Neural progenitor cell (in vitro differentiated cells): ENCODE measurements at regions not wholly inside any gene's neighbourhood (a gene's known extent, or its start where the extent isn't known, plus 50 kb on each side); places are given as distances from the start of the nearest gene placed in this dataset.

Experiments
- DNase-seq: peaks from one replicate; pipeline ENCODE4 v3.0.0-alpha.2; 2016; ENCODE audit warnings: low spot score
- H2AFZ ChIP-seq: fragments of 200-600 bp; sonication (generic); replicated peaks from 2 replicates; pipeline ENCODE4 v1.6.1; 2016; ENCODE audit warnings: antibody characterized with exemption
- H3F3A ChIP-seq: fragments of 200-600 bp; sonication (generic); 2 replicates; pipeline ENCODE4 v1.6.1; 2016; ENCODE audit warnings: antibody characterized with exemption, low read depth
- H3K27ac ChIP-seq: fragments of 200-600 bp; sonication (generic); 2 replicates; pipeline ENCODE4 v1.5.1; 2016; ENCODE audit warnings: mild to moderate bottlenecking
- H3K27me3 ChIP-seq: fragments of 200-600 bp; sonication (generic); 2 replicates; pipeline ENCODE4 v1.6.1; 2016; ENCODE audit warnings: mild to moderate bottlenecking, moderate library complexity
- H3K36me3 ChIP-seq: fragments of 200-600 bp; sonication (generic); 2 replicates; pipeline ENCODE4 v1.5.1; 2016
- H3K4me1 ChIP-seq: fragments of 200-600 bp; sonication (generic); 2 replicates; pipeline ENCODE4 v1.6.1; 2016; ENCODE audit warnings: mixed run types
- H3K4me2 ChIP-seq: fragments of 200-600 bp; sonication (generic); 2 replicates; pipeline ENCODE4 v1.6.1; 2016
- H3K4me3 ChIP-seq: fragments of 200-600 bp; sonication (generic); 2 replicates; pipeline ENCODE4 v1.5.1; 2016
- H3K79me2 ChIP-seq: fragments of 200-600 bp; sonication (generic); 2 replicates; pipeline ENCODE4 v1.6.1; 2016; ENCODE audit warnings: low read depth
- H3K9ac ChIP-seq: fragments of 200-600 bp; sonication (generic); 2 replicates; pipeline ENCODE4 v1.6.1; 2016
- H3K9me3 ChIP-seq: fragments of 200-600 bp; sonication (generic); 2 replicates; pipeline ENCODE4 v1.5.1; 2016; ENCODE audit warnings: low read depth
- H4K20me1 ChIP-seq: fragments of 200-600 bp; sonication (generic); 2 replicates; pipeline ENCODE4 v1.6.1; 2016; ENCODE audit warnings: low read depth
- H3K27ac Mint-ChIP-seq: 3 replicates; pipeline ENCODE4 v1.8.0; 2021; ENCODE audit warnings: mixed read lengths
- H3K27me3 Mint-ChIP-seq: 2 replicates; pipeline ENCODE4 v1.8.0; 2022; ENCODE audit warnings: low read depth, mild to moderate bottlenecking, inconsistent platforms, moderate library complexity, mixed read lengths; ENCODE audit not compliant: insufficient read depth
- H3K36me3 Mint-ChIP-seq: 3 replicates; pipeline ENCODE4 v1.8.0; 2021; ENCODE audit warnings: mixed read lengths
- H3K4me1 Mint-ChIP-seq: 3 replicates; pipeline ENCODE4 v1.8.0; 2021; ENCODE audit warnings: mixed read lengths
- H3K4me3 Mint-ChIP-seq: 3 replicates; pipeline ENCODE4 v1.8.0; 2021; ENCODE audit warnings: mild to moderate bottlenecking, moderate library complexity, mixed read lengths
- H3K9me3 Mint-ChIP-seq: 3 replicates; pipeline ENCODE4 v1.8.0; 2020; ENCODE audit warnings: mixed read lengths
- EZH2 ChIP-seq: fragments of 200-600 bp; sonication (generic); IDR thresholded peaks from 2 replicates; pipeline ENCODE4 v1.6.1; 2017; ENCODE audit warnings: antibody characterized with exemption, mild to moderate bottlenecking, moderate library complexity
- EZH2phosphoT487 ChIP-seq: fragments of 200-600 bp; sonication (generic); IDR thresholded peaks from 2 replicates; pipeline ENCODE4 v1.6.1; 2017; ENCODE audit warnings: antibody characterized with exemption
- TF ChIP-seq, protein P1 (sequence below): fragments of 200-600 bp; sonication (generic); IDR thresholded peaks from 2 replicates; pipeline ENCODE4 v1.5.1; 2017; ENCODE audit warnings: antibody characterized with exemption, mild to moderate bottlenecking

DNA sequence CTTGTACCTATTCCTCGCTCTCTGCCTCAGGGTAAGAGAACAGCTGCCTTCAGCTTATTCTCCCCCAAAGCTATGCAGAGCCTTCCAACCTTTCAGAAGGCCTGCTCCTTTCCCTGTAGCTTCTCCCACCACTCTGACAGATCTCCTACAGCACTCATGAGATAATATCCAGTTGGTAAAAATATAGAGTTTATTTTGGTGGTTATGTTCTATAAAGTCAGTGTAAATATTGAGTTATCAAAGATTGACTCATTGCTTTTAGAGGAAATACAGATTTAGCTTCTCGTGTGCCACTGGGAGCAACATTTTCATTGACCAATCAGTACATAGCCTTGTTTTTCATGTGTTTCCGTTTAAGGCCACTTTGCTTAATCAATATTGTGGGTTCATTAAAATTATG, 216.2 kb upstream of the TECRL start:
- no peaks in the 10 kb centered on the region for H3K9me3 Mint-ChIP-seq
- Histone ChIP-seq H3K4me3 (no peak overlapping the region), H3K9ac (no peak overlapping the region)

DNA sequence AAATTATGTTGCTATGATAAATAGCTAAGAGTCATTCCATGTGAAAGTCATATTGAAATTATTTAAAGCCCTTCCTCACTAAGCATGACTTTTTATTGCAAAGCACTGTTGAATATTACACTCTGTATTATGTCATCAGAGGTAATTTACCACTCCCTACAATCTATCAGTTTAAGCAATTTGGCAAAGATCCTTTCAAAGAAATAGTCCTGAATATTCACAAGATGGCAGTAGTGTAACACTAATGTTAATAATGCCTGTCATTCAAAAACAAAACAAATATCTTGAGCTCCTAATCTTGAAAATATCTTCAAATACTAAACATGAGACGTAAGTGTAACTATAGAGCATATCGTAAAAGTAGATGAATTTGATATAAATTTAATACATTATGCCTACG, 208.6 kb upstream of the TECRL start:
- no peaks in the 10 kb centered on the region for H3F3A ChIP-seq
- no peak overlapping the region for H3K4me3 Mint-ChIP-seq
- DNase-seq, result no peak
- no peak overlapping the region for H3K27ac Mint-ChIP-seq
- H3K27me3 ChIP-seq, result no peaks in the 10 kb centered on the region
- H3K79me2 ChIP-seq, result no peaks in the 10 kb centered on the region
- H3K4me2 ChIP-seq, result no peak overlapping the region
- H4K20me1 ChIP-seq, result no peaks in the 10 kb centered on the region
- H2AFZ ChIP-seq, result no peak overlapping the region
- no peaks in the 10 kb centered on the region for H3K4me1 ChIP-seq
- H3K4me1 Mint-ChIP-seq, result no peaks in the 10 kb centered on the region
- no peaks in the 10 kb centered on the region for H3K27me3 Mint-ChIP-seq
- no peaks in the 10 kb centered on the region for H3K9me3 Mint-ChIP-seq
- H3K36me3 Mint-ChIP-seq, result no peaks in the 10 kb centered on the region
- no peak overlapping the region for H3K4me3 ChIP-seq
- H3K9ac ChIP-seq, result no peak overlapping the region
- peaks cover 5% of the 10 kb centered on the region for H3K9me3 ChIP-seq
- TF ChIP-seq EZH2, result no peak
- TF ChIP-seq, protein P1, sequence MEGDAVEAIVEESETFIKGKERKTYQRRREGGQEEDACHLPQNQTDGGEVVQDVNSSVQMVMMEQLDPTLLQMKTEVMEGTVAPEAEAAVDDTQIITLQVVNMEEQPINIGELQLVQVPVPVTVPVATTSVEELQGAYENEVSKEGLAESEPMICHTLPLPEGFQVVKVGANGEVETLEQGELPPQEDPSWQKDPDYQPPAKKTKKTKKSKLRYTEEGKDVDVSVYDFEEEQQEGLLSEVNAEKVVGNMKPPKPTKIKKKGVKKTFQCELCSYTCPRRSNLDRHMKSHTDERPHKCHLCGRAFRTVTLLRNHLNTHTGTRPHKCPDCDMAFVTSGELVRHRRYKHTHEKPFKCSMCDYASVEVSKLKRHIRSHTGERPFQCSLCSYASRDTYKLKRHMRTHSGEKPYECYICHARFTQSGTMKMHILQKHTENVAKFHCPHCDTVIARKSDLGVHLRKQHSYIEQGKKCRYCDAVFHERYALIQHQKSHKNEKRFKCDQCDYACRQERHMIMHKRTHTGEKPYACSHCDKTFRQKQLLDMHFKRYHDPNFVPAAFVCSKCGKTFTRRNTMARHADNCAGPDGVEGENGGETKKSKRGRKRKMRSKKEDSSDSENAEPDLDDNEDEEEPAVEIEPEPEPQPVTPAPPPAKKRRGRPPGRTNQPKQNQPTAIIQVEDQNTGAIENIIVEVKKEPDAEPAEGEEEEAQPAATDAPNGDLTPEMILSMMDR, result peak; percentile 49
- no peaks in the 10 kb centered on the region for H3K36me3 ChIP-seq
- no peak overlapping the region for H3K27ac ChIP-seq

More for the DNA sequence above, 216.2 kb upstream of the TECRL start:
- Histone ChIP-seq H3K27me3 (no peaks in the 10 kb centered on the region), H3K79me2 (no peaks in the 10 kb centered on the region), H3K4me2 (no peak overlapping the region), H3K9me3 (peaks cover 5% of the 10 kb centered on the region), H3F3A (no peaks in the 10 kb centered on the region), H4K20me1 (no peaks in the 10 kb centered on the region), H2AFZ (no peak overlapping the region), H3K4me1 (no peaks in the 10 kb centered on the region), H3K27ac (no peak overlapping the region), H3K36me3 (no peaks in the 10 kb centered on the region)
- TF ChIP-seq EZH2phosphoT487, result no peak
- TF ChIP-seq, protein P1, result no peak
- no peak for TF ChIP-seq EZH2
- DNase-seq, result no peak
- H3K27me3 Mint-ChIP-seq, result no peaks in the 10 kb centered on the region
- H3K27ac Mint-ChIP-seq, result peak overlapping the region; percentile 44
- H3K4me1 Mint-ChIP-seq, result peaks cover 6% of the 10 kb centered on the region
- H3K4me3 Mint-ChIP-seq, result no peak overlapping the region
- no peaks in the 10 kb centered on the region for H3K36me3 Mint-ChIP-seq

DNA sequence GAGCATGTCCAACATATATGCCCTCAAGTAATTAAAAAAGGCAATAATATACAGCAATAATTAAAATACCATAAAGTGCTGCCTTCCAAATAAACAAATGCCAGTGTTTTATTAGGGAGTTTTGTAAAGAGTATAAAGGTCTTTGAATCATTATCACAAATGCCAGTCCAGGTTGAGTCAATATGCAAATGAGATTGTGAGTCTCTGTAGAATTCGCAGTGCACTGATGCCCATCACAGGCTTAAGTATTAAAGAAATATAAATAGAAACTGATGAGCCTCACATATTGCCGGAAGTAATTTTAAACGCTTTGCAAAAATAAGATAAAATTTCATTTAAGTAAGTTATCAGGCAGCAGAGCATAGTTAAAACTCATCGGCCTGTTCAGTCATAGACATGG, 205.0 kb upstream of the TECRL start:
- H3K9ac ChIP-seq, result no peak overlapping the region
- Mint-ChIP-seq H3K9me3 (no peaks in the 10 kb centered on the region), H3K27me3 (no peaks in the 10 kb centered on the region), H3K4me3 (no peak overlapping the region), H3K27ac (no peak overlapping the region), H3K4me1 (no peaks in the 10 kb centered on the region), H3K36me3 (no peaks in the 10 kb centered on the region)
- H3K79me2 ChIP-seq, result no peaks in the 10 kb centered on the region
- TF ChIP-seq, protein P1, result no peak
- TF ChIP-seq EZH2 (no peak), EZH2phosphoT487 (no peak)
- no peaks in the 10 kb centered on the region for H3K36me3 ChIP-seq
- no peaks in the 10 kb centered on the region for H3F3A ChIP-seq
- DNase-seq, result no peak
- no peaks in the 10 kb centered on the region for H3K4me1 ChIP-seq
- no peaks in the 10 kb centered on the region for H4K20me1 ChIP-seq
- H3K9me3 ChIP-seq, result no peaks in the 10 kb centered on the region
- H3K27ac ChIP-seq, result no peak overlapping the region
- no peak overlapping the region for H3K4me2 ChIP-seq
- H3K4me3 ChIP-seq, result no peak overlapping the region
- H2AFZ ChIP-seq, result no peak overlapping the region
- H3K27me3 ChIP-seq, result no peaks in the 10 kb centered on the region

DNA sequence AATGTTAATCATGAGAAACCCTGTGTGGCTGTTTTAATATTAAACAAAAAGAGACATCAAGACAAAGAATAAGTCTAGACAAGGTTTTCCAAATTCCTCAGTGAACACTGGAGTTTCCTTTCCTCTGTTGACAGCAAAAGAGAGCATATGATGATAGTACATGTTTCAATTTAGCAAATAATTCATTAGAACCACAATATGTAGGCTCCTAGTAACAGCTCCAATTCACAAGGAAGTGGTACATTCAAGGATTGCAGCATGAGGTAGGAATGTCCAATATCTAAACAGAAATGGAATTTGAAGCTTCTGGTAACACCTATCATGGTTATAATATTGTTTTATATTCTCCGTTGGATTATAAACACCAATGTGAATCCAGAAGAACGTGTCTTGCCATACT, 203.8 kb upstream of the TECRL start:
- H3K4me3 Mint-ChIP-seq, result no peak overlapping the region
- no peak for DNase-seq

More for the DNA sequence above, 203.8 kb upstream of the TECRL start:
- no peak overlapping the region for H3K4me3 ChIP-seq
- H3K27ac ChIP-seq, result no peak overlapping the region
- no peaks in the 10 kb centered on the region for H3F3A ChIP-seq
- H3K27ac Mint-ChIP-seq, result no peak overlapping the region
- H2AFZ ChIP-seq, result no peak overlapping the region
- no peaks in the 10 kb centered on the region for H3K9me3 ChIP-seq
- H3K4me2 ChIP-seq, result no peak overlapping the region
- TF ChIP-seq, protein P1, result no peak
- no peak for TF ChIP-seq EZH2phosphoT487
- no peaks in the 10 kb centered on the region for H4K20me1 ChIP-seq
- H3K36me3 ChIP-seq, result no peaks in the 10 kb centered on the region
- H3K27me3 ChIP-seq, result no peaks in the 10 kb centered on the region
- H3K9me3 Mint-ChIP-seq, result no peaks in the 10 kb centered on the region
- no peaks in the 10 kb centered on the region for H3K36me3 Mint-ChIP-seq
- no peak overlapping the region for H3K9ac ChIP-seq
- H3K79me2 ChIP-seq, result no peaks in the 10 kb centered on the region
- no peaks in the 10 kb centered on the region for H3K4me1 Mint-ChIP-seq
- H3K27me3 Mint-ChIP-seq, result no peaks in the 10 kb centered on the region
- H3K4me1 ChIP-seq, result no peaks in the 10 kb centered on the region
